CD4-positive, alpha-beta T cell treated with Interferon alpha-2 for 1 hour (primary cell): ENCODE measurements at regions not wholly inside any gene's neighbourhood (a gene's known extent, or its start where the extent isn't known, plus 50 kb on each side); places are given as distances from the start of the nearest gene placed in this dataset.
A peak's percentile ranks its signal among the peaks of the same experiment; 100 is the strongest.

Experiments used
- DNase-seq, 2 donors: peaks; one replicate each; pipeline ENCODE4 v3.0.0-alpha.2; 2020 to 2022

DNA sequence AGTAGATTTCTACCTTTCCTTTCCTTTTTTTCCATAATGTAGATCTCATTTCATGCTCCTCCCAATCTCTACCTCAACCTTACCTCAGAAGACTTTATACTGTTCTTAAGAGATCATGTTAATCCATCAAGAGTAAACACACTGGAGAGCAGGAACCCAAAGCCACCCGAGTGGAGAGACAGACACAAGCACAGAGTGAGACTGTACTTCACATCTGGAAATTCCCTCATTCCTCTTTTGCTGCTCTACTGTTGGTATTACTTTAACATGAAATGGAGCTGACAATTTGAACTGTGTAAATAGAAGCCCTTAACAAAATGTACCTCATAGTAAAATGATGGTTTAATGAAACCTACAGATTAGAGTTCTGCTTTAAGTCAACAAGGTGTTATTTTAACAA lies 105.7 kb upstream of the RASGEF1B start:
- no peak for DNase-seq

DNA sequence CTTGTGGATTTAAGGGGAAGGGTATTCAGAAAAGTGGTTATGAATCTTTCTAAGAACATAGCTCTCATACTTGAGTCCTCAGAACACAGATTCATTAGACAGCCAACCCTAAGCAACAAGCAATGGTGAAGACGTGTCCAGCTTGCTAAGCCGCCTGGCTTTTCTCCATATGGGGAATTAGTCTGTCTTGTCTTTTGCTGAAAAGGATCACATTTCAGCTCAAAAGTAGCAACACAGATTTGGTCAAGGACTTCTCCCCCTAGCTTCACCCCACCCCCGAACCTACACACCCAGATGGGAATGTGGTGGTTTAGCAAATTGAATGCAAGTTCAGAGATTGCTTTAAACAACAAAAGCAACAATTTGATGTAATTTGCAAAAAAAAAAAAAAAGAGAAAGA lies 103.3 kb upstream of the RASGEF1B start:
- no peak for DNase-seq

DNA sequence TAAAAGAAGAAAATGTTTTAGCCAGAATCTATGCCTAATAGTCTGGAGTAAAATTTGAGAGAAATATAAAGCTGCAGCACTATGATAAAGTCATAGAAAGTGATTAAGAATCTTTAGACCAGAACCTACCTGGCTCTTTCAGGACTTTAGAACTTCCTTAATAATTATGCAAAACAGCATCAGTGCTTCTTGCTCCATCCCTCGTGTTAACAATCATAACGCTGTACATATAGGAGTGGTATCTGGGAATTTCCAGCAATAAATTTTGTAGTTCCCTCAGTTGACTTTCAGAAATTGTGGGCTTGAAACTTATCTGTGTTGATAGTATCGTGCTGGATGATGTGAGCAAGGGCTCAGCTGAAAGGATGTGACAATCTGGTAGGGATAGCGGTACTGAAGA lies 102.1 kb upstream of the RASGEF1B start:
- DNase-seq, result no peak

DNA sequence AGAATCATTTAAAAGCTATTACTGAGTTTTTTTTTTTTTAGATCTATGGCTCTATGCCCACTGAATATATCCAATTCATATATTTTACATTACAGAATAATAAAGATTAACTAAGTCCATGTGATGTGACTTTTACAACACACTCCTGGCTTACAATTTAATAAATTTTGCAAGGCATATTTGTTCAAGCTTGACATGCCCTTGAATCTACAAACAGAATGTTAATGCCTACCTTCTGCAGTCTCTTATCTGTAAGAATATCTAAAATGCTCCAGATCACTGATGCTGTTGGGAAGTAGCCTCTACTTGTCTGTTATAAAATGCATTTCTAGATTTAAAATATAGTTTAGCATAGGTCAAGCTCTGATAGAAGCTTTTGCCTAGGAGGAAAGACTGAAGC lies 100.7 kb upstream of the RASGEF1B start:
- no peak for DNase-seq

DNA sequence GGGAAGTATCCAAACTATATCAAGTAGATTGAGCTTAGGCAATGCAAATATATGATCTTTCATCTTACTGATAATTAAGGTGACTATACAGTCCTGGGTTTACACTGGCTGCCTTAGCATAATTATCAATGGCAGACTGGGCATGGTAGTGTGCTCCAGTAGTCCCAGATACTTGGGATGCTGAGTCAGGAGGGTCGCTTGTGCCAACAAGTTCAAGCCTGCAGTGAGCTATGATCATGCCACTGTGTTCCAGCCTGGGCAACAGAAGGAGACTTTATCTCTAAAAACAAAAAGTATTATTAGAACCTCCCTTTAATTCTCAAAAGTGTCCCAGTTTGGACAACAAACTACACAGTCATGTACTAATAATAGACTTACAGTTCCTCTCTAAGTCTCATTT lies 99.4 kb upstream of the RASGEF1B start:
- DNase-seq, result no peak

DNA sequence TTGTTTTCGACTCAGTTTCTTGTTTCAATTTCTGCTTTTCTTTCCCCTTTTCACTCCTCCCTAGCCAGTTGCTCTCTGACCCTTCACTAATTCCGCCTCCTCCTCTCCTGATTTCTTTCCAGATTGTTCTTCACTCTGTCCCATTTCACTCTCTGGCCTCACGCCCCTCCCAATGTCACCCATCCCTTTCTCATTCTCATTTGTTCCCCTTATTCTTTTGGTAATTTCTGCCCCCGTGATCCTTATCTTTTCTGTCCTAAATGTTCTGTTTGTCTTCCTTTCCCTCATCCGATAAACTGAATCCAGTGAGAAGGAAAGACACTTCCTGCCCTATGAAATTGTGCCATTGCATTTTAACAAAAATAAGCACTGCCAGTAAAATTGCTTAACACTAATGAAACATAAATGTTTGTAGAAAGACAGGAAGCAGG lies 94.5 kb upstream of the RASGEF1B start:
- no peak for DNase-seq

DNA sequence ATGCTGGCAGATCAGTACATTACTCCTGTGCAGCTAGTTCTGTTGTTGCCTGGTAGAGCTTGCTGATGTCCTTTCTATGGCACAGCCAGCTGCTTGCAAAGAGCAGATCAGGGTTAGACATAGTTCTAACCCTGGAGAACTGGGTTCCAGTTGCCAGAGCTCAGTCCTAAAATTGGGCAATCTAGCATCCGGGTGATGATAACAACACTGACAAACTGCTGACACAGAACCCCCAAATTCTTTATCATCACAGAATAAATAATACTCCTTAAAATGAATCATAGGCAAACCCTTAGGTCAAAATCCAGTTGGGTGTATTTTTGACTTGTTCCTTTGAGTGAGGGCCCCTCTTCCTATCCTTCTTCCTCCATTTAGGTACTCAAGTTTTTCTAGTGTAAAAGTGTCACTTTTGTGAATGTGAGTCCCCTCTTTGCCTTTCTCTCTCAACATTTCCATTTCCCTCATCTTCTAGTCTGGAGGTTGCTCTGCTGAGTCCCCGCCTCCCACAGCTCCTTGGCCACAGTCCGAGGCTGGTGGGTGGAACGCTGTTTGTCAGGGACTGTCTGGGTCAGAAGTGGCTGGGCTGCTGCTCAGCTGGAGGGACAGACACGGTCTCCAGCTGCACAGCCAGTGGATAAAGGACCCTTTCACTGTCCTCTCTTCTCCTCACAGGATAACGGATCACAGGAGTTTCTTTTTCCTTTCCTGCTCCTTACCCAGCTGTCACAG lies 93.6 kb upstream of the RASGEF1B start:
- no peak for DNase-seq

DNA sequence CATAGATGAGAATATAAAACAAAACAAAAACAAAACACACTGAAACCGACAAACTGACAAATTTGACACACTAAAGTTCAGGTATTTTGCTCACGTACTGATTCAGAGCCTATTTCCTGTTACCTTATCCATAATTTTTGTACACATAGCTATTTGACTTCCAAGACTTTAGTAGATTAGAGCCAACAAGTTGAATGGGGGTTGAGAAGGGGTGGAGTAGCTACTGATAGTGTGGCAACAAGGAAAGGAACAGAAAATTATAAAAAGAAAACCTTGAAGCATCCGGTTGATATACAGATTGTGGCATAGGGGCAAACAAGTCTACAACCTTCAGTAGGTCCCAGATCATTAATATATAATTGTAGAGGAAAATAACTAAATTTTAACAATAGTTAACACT lies 92.3 kb upstream of the RASGEF1B start:
- no peak for DNase-seq

DNA sequence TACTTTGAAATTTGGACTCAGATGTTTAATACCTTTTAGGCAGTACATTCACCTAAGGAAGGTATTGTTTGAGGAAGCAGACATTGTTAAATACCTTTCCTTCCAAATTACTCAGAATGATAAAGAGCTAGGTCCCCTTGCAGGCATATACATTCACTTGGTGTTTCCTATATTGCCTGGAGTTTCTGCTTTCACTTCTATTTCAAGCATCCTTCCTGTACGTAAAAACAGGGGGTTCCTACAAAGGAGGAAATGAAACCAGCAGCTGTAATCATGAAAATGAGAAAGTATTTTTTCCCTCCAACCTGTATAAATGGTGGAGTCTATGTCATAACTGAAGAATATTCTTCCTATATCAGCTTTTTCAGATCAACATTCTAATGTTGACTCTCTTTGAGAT lies 90.4 kb upstream of the RASGEF1B start:
- peak; percentile 25 to 74 for DNase-seq

DNA sequence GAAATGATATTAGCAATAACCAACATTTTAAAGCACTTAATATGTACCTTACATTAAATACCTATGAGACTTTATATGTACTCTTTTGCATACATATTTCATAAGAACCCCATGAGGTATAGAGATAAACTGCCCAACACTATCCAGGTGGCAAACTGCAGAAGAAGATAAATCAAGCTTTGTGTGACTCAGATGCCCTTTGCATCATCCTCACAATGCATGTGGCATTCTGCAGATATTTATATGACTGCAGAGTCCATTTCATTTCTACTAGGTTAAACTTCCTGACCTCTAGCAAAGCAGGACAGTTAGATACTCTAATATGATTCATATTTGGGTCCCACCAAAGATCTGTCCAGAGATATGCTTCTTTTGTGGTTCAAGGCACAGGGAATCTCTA lies 85.6 kb upstream of the RASGEF1B start:
- no peak for DNase-seq

DNA sequence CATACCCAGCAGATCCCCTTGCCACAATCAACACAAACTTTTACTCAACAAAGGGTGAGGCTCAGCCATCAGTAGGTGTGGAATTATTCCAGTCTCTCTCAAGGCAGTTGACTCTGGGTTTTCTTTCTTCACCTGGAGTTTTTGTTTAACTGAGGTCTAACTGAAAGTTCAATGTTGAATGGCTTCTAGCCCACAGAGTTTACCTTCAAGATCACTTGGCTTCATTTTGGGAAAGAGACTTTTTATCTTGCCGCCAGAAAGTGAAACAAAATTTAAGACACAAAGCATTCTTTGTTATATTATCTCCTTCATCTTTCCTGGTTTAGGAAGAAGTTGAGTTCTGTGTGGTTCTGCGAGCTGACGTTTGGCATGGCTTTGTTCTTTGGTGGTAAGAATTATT lies 83.8 kb upstream of the RASGEF1B start:
- no peak for DNase-seq

DNA sequence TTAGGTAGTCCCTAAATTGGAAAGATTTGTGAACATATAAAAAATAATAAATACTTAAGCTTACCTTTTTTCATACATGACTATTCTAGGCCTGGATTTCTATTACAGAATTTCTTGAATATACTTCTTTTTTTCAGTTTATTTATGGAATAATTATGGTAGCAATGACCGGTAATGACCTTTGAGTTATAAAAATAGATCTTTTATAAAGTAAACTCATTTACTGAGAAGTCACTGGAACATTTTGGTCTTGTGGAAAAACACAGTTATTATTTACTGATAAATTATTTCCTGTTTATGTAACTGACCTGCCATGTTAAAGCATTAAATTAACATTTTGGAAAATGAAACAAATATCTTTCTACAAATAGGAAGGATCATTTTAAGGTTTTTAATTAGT lies 80.4 kb upstream of the RASGEF1B start:
- no peak for DNase-seq

DNA sequence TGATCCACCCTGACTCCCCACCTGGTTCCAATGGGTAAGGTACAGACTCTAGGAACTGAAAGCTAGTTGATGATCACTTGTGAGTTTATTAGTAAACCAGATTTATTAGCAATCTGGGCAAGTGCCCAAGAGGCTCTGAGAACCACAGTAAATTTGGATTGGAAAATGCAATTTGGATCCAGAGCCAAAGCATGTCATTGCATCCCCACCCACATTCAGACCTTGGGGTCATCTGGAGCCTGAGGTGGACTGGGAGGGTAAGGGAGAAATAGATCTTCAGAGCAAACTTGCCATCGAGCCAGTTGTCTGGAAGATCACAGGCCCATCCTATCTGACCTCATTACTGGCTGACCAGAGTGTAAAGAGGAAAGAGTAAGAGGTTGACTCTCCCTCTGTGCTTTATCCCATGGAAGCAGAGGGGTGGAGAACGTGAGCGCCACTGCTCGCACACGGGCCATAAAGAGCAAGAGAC lies 78.7 kb upstream of the RASGEF1B start:
- DNase-seq, result no peak

DNA sequence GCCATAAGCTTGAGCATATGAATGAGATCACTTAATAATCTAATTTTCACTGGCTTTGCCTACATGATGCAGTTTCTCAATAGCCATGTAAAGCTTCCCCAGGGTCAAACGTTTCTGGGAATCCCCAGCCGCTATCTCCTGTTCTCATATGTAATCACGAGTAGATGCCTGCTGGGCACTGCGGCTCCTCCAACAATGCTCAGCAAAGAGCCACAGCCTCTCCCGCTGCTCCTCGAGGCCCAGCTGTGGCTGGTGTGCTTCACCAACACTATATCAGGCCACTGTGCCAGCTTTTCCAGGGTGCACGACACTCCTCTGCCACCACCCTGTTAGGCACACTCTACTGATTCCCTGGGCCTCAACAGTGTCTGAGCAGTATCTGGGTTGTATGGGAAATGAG lies 78.3 kb upstream of the RASGEF1B start:
- no peak for DNase-seq

DNA sequence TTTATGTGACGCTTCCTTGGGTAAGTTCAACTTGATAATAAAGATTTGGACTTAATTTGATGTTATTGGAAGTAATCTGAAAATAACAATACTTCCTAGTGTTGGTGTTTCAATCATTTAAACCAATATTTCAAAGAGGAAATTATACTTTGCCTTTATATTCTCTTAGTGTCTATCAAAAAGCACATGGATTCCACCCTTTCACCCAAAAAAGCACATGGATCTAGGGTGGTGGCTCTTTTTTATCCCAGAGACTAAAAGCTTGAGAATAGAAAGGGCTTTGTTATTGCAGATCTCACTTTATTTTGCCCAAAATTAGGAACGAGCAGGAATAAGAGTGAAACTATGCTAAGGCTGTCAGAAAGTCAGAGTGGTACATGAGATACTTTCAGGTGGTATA lies 75.1 kb upstream of the RASGEF1B start:
- no peak for DNase-seq

DNA sequence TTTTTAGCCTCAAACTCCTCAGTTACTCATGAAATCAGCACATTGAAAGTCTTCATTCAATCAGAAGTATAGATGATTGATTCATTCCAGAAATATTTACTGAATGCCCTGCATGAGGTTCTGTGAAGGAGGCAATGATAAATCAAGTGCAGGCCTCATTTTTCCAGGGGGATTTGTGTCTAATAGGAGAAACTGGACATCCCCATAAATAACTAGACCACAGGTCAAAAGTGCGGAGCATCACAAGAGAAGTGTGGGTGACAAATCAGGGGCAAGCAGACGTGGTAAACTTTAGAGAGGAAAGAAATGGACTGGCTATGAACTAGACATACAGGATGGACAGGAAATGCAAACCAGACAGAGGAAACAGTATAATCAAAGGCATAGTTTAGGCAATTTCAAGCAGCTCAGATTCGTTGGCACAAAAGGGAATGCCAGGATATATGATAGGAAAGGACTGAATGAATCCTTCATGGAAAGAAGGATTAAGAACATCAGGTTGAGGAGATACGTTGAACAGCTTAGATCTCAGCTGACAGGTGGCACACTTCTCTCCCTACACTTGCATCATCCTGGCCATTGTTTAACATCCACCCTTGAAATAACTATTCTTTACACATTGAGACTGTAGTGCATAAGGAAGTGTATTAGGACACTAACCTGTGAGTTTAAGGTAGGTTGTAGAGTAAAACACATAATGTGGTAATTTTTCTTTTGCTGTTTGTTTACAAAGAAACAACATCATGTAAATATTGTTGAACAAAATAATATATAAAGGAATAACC lies 69.6 kb upstream of the RASGEF1B start:
- no peak for DNase-seq

DNA sequence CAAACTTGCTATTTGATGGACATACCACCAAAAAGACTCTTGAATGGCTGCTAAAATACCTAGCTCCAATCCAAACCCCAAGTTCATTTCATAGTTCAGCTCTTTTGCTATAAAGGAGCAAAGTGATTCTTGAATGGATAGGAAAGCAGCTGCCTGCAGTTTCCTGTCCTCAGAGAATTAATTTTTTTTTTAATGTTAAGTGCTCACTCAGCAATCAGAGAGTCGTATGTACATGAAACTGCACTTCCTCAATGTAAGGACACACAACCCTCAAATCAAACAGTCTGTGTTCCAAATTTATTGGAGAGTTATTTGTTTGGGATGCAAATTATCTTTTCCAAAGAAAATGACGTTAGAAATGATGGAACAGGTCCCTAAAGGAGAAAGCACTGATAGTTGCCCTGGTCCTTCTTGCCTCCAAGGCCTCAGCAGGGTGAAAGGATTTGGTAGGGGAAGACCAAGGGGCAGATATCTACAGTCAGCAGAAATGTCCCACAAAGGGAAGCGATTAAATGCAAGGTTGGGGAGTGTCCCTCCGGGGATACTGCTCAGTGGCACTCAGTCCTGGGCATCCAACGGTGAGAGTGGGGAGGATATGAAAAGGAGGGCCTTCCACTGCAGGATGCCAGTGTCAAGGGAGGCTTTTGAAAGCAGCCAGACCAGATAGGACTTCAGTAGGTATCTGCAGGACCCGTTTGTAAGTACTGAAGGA lies 67.2 kb upstream of the RASGEF1B start:
- no peak for DNase-seq

DNA sequence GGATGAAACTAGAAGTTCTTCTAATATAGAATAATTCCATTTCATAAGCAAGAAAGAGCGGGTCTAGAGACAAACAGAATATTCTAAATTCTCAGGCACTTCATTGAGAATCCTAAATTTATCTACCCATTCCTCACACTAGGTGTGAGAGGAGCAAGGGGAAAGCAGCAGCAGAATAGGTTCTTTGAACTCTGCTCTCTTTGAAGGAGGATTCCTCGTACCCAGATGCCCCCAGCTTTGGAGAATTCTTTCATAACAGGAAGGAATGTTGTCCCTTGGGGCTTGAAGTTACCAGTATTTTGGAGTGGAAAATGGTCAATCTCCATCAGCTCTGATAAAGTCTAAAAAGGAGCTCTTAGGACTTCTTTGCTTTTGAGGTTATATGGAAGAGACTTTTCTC lies 59.7 kb upstream of the RASGEF1B start:
- DNase-seq, result no peak

DNA sequence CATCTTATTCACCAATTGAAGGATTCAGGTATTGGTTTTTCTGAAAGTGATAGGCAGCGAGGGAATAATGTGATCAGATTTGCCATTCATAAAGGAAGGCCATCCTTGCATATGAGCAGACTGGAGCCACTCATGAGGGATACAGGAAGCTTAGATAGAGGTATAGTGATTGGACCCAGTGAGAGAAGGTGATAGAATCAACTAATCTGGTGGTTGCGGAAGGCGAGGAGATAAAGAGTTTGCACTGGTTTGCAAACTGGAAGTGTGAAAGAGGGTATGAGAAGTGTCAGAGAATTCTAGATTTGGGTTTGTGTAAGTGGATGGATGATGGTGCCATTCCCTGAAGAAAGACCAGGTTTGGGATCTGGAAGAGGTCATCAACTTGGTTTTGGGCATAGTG lies 57.3 kb upstream of the RASGEF1B start:
- no peak for DNase-seq

DNA sequence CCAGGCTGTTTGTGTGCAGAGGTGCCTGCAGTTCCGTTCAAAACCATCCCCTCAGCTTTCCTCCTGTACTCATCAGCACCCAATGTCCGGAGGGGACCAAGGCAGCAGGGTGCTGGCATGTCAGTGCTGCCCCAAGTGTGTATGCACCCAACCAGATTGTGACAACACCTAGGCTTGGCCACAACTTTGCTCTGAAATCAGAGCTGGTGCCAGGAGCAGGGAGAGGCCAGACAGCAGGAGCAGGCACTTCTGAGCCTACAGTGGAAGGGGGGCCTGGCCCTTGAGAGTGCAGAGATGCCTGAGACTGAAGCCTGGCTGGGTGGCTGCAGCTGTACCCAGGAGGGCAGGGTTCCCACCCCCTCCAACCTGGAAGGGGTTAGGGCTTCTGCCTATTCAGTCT lies 56.5 kb upstream of the RASGEF1B start:
- no peak for DNase-seq

DNA sequence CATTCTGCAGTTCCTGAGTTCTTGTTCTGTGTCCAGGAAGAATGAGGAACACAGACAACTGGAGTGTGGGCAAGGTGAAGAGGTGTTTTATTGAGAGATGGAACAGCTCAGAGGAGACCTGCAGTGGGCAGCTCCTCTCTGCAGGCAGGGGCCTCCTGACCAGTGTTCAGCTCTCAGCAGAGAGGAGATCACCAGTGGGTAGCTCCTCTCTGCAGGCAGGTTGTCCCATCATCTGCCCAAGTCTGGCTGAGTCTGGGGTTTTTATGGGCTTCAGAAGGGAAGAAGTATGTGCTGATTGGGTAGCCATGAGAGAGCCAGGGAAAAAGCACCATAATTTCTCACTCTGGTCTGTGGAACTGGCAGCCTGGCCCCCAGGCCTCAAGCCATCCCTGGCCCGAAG lies 56.0 kb upstream of the RASGEF1B start:
- DNase-seq, result no peak

DNA sequence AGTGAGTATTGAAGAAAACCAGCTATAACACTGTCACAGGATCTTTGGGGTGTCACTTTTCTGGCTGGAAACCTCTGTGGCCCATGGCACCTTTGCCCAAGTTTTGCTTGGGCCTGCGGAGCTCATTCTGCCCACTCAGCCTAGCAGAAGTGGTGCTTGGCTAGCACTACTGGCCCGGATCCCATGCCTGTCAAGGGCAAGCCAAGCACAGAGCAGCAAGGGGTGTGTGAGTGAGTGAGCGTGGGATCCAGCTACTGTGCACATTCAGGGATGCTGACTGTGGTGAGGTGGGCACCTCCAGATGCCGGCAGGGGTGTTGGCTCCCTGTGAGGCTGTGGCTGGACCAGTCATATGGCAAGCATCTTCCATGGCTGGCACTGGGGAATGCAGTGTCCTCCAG lies 55.4 kb upstream of the RASGEF1B start:
- DNase-seq, result no peak

DNA sequence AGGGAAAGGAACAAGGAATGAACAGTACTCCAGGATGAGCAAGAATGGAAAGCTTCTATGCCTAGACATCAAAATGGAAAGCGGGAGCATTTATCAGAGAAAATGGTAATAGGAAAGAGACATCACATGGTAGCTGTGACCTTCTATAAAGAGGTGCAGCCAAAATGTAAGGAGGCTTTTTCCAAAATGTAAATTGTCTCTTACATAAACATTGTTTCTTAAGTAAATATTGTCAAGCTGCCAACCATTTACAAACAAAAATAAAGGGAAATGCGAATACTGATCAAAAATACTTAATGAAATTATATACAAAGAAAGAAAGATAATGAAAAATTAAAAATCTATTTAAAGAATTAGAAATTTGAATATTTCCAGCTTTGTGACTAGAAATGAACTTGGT lies 55.0 kb upstream of the RASGEF1B start:
- DNase-seq, result no peak
